GM18861 (cell line): ENCODE measurements at regions not wholly inside any gene's neighbourhood (a gene's known extent, or its start where the extent isn't known, plus 50 kb on each side); places are given as distances from the start of the nearest gene placed in this dataset.

ENCODE experiments used
- ATAC-seq: cut with Tn5 transposase; IDR thresholded peaks from one replicate; pipeline ENCODE4 v1.9.1; 2021; ENCODE audit not compliant: unreplicated experiment

DNA sequence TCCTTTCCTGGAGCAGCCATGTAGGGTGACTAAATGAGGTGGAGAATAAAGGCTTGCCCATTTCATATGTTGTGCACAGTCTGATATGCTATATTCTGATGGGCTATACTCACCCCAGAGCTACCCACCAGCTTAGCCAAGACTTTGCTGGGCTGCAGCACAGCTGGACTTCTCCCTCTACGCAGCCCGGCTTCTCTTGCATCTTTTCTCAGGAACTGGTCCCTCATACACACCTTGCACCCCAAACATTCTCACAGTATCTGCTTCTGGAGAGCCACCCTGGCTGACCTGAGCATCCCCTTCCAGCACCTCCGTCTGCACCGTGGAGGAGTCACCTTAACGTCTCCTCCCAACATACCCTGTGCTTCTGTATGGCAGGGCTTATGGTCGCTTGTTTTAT is 150.8 kb upstream of the PMEPA1 start:
- ATAC-seq = no peak

DNA sequence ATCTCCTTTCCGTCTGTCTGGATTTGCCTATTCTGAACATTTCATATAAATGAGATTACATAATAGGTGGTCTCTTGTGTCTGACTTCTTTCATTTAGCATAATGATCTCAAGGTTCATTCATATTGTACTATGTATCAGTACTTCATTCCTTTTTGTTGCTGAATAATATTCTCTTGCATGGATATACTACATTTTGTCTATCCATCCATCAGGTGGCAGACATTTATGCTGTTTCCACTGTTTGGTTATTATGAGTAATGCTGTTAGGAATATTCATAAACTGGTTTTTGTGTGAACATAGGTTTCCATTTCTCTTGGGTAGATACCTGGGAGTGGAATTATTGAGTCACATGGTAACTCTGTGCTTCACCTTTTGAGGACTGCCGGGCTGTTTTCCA is 148.2 kb upstream of the PMEPA1 start:
- no peak for ATAC-seq

DNA sequence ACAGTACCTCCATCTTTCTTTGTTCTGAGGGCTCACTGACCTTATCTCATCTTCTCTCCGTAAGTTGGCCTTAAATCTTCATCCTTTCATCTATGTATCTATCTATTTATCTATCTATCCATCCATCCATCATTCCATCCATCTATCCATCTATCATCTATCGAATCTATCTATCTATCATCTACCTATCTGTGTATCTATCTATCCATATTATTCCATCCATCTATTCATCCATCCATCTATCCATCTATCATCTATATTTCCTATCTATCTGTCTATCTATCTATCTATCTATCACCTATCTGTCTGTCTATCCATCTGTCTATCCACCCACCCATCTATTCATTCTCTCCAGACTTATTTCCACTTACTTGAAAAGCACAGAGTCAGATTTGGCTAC is 147.3 kb upstream of the PMEPA1 start:
- no peak for ATAC-seq

DNA sequence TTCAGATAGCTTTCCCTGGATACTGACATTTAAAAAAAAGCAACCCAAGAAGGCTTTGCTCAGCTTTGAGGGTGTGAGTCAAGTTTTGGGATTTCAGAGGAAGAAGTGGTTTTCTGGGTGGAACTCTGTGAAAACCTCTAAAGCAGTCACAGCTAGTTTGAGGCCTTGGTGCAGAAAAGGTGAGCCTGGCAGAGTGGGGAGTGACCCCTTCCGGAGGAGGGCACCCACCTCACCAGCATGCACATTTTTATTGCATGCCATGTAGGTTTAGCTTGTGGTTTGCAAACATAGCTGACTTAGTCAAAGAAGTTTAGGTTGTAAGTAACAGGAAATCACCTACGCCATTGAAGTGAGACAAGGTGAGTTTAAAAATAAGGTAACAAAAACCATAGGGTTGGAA is 146.8 kb upstream of the PMEPA1 start:
- ATAC-seq = no peak

DNA sequence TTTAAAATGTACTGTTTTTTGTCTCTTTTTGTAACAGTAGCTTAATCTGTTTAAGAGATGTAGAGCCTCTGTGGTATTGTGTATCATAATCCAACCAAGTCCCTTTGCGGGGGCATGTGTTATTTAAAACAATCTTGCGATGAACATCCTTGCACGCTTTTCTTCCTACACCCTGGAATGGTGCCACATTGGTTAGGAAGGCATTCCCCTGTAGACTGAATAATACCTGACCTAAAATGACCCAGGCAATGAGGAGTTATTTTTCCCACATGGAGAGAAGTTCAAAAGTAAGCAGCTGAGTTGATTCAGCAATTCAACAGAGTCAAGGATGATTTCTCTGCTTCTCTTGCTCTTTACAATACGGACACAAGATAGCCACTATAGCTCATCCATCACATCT is 142.0 kb upstream of the PMEPA1 start:
- no peak for ATAC-seq

DNA sequence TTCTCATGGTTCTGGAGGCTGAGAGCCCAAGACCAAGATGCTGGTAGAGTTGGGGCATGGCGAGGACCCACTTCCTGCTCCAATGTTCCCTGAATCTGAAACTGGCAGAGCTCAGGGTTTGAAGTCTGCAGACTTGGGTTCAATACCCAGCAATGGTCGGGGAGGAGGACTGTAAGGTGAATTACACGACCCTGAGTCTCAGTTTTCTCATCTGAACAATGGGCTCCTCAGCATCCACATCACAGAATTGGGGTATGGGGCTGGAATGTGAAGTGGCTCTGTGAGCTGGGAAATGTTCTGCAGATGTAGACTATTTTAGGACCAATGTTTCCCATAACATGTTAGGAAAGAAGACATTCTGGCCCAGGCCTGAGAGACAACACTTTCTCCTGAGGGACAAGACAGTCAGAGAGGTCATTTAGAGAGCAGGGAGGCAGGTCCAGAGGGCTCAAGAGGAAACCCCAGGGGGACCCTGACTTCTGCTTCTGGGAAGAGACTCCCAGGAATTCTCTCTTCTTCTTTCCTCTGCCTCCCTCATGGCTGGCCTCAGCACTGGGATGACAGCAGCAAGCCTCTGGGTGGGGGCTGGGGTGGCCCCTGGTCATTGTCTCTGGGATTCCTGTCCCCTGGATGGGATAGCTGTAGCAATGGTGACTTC is 141.3 kb upstream of the PMEPA1 start:
- no peak for ATAC-seq

DNA sequence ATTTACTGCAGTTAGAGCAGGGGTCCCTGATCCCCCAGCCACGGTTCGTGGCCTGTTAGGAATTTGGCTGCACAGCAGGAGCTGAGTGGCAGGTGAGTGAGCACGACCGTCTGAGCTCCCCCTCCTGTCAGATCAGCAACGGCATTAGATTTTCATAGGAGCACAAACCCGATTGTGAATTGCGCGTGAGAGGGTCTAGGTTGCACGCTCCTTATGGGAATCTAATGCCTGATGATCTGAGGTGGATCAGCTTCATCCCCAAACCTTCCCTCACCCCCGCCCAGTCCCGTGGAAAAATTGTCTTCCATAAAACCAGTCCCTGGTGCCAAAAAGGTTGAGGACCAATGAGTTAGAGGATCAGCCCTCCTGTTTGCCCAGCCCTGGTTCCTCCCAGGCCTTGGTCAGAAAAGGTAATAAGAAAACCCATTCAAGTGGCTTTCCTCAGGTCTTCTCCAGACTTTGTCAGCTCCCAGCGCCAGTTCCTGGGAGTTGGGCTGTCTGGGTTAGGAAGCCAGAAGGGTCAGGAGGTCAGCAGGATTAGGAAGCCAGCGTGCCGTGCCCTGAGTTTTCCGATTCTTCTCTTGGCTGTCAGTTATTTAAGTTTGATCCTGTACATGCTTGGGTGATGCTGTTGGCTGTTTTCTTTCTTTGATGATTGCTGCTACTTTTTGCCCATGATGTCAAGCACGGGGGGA is 139.9 kb upstream of the PMEPA1 start:
- no peak for ATAC-seq

DNA sequence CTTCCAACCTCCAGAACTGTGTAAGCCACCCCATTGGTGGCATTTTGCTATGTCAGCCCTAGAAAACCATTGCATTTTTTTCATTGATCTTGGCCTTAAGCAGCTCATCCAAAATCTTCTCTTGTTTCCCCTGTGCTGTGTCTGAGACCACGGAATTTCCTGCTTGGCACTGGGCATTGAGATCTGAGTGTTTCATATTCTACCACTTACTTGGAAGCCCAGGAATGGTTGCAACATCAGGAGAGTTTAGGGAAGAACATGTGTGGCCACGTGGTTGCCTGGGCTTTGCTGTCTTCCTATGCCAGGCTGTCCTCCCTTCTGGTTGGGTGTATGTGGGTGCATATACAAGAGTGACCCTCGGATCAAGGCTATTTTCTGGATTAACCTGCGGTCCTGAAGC is 139.3 kb upstream of the PMEPA1 start:
- ATAC-seq = no peak

DNA sequence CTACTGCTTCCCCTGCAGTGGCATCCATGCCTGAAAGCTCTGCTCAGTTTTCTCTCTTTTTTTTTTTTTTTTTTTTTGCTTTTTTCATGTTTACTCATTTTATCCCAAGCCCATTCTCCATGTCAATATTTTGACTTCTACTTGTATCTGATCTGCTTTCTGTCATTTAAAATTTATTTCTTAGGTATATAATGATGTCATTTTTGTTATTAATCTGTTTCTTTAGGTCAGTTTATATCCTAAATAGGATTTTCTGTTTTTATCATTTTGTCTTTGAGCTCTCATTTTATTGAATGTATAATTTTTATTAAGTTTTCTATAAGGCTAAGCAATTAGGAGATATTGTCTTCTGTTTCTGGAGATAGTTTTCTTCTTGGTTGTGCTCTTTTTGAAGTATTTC is 138.5 kb upstream of the PMEPA1 start:
- no peak for ATAC-seq

DNA sequence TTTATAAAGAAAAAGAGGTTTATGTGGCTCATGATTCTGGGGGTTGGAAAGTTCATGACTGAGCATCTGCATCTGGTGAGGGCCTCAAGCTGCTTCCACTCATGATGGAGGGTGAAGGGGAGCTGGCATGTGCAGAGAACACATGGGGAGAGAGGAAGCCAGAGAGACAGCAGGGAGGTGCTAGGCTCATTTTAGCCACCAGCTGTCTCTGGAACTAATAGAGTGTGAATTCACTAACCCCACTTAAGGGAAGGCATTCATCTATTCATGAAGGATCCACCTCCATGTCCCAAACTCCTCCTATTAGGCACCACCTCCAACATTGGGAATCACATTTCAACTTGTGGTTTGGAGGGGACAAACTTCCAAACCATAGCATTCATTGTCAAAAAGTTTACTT is 137.3 kb upstream of the PMEPA1 start:
- no peak for ATAC-seq

DNA sequence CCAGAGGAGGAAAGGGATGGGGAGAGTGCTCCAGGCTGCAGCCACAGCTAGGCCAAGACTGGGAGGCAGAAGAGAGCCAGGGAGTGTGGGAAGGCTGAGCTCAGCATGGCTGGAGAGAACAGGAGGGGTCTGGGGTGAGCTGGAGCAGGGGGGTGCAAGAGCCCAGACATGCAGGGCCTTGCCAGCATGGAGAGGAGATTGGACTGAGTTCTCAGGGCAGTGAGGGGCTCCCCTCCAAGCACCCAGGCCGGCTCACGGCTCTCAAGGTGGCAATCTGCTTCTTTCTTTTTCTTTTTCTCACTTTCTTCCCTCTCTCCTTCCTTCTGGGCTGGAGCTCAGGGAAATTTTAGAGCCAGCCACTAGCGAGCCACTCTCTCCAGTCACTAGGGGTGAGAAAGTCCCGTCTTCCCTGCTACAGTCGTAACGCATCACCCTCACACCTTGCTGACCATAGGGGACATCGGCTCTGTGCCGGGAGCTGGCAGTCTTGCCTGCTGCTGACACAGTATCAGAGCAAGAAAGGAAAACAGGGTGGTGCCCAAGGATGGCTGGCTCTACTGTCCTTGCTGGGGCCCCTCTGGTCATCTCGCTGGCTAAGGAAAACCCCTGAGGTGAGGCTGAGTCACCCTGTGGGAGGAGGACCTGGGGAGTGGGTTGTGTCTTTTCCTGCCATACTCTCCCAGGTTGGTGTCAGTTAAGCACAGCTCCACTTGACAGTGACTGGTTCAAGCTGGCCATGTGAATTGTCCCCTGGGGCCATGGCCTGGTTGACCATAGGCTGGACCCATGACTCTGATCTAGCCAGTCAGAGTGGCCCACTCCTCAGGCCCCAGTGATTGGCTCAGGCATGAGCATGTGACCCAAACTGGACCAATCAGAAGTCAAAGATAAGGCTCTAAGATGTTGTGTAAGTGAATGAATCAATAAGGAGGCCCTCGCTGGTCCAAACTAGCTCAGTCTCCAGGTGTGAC is 135.1 kb upstream of the PMEPA1 start:
- no peak for ATAC-seq

DNA sequence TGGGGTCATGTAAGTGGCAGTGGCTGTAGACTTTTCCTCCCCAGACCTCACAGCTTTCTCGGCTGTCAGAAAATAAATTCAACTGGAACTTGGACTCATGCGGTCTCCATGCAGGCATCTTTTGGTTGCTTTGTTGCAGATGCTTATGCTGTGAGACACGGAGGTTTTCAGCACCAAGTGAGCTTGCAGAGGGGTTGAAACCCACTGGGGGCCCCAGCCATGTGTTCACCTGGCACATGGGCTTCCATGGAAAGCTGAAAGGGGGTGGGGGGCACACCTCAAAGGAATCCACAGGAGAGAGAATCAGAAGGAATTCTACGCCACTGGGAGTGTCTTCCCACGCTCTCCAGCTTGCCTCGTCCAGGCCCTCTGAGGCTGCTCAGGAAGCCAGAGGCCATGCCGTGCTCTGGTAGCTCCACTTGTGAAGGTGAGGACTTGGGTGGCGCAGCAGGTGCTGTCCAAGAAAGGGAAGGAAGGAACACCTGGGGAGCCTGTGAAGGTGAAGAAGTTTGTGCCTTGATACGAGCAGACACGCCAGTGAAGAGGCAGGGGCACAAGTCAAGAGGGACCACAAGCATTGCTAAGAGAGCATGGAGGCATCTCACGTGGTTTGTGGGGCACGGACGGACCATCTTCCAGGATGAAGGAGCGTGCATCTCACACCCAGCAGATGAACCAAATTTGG is 134.3 kb upstream of the PMEPA1 start:
- ATAC-seq = no peak

DNA sequence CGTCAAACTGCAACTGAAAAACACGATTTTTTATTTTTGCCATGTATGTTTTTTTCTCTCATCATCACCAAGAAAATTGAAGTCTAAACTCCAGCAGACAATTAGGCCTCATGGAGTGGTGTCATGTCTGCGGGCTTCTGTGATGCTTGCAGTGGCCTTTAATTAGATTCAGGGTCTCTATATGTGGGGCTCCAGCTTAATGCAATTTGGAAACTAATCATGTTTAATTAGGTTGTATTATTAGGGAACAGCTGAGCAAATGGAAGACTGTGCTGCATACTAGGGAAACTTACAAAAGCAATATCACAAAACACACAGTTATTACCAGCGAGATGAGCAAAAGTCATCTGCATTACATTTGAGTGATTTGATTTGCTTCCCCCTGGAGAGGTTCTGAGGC is 132.9 kb upstream of the PMEPA1 start:
- ATAC-seq = no peak

DNA sequence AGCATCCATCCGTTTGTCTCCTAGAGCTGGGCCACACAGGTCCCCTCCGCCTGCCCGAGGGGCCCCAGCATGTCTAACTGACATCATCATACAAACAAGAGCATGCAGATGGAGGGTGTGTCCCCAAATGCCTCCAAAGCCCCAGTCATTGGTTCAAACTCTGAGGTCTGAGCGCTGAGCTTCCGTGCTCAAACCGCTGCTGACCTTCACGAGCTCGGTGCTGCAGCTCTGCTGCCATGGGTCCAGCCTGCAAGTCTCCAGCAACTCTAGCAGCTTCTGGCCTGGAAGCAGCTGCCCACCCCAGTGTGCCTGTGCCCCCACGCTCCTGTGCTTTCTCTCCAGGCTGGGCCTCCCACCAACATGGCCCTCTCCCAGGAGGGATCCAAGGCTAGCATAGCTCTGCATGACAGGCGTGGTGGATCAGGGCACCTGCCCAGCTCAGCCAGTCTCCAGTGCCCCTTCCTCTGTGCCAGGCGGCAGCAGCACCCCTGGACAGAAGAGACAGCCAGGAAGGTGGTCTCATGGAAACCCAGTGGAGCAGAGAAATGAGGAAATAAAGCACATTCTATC is 131.6 kb upstream of the PMEPA1 start:
- no peak for ATAC-seq

DNA sequence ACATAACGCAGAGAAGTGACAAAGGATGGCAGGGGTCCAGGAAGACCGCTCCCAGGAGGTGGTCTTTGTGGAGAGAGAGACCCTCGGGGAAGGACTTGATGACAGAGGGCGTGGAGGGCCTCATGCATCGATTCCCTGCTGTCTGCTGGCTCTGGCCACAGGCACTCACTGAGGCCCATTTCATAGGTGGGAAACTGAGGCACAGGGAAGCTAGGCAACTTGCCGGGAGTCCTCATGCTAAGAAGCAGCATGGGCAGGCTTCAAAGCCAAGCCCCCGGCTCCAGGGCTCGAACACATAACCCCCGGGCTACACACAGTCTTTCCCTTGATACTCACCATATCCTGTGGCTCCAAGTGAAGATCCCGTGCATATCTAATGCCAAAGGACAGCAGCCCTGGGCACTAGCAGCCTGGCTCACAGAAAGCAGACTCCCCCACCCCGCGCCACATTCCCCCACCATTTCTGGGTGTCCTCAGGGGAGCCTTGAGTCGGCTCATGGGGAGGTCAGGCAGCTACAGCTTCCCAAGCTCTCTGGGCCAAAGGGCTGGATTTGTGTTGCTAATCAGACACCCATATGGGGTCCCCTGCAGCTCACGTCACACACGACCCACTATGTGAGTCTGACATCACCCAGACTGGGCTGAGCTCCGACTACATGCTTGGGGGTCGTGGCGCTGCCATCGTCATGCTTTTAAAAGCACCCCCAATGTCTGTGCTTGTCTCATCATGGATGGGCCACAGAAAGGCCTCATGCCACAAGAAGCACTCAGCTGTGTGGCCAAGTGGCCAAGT is 130.9 kb upstream of the PMEPA1 start:
- no peak for ATAC-seq

DNA sequence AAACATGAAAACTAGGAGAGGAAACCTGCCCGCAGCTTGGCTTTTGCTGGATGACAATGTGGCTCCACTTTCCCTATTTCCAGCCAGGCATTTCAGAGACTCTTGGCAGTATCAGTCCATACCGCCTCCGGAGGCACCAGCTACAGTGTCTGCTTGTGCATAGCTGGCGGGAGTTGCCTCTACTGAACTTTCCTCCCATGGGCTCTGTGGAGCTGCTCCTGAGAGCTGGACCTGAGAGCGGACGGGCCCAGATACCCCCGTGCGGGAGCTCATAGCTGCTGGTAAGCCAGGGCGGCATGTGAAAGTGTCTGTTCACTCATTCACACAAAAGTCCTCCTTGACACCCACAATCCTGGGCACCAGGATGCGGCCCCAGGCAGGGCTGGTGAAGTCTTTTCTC is 130.3 kb upstream of the PMEPA1 start:
- no peak for ATAC-seq

DNA sequence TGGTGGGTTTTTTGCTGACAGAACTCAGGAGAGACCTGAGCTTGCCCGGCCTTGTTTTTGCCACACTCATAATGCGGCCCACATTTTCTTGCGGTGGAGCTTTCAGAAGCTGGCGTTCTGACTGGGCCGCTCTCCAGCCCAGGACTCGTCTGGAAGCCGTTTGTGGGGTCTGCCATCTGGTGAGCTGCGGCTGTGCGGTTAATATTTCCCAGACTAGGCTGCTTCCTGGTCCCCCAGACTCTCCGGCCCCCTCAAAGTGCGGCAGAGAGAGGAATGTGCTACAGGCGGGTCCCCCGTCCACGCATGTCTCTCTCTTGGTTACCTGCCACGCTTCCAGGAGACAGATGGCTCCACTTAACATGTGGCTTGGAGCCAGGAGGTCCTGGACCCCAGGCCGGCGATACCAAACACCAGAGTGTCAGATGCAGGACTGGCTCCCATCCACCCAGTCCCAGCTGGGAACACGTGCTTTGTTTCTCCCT is 128.9 kb upstream of the PMEPA1 start:
- no peak for ATAC-seq

DNA sequence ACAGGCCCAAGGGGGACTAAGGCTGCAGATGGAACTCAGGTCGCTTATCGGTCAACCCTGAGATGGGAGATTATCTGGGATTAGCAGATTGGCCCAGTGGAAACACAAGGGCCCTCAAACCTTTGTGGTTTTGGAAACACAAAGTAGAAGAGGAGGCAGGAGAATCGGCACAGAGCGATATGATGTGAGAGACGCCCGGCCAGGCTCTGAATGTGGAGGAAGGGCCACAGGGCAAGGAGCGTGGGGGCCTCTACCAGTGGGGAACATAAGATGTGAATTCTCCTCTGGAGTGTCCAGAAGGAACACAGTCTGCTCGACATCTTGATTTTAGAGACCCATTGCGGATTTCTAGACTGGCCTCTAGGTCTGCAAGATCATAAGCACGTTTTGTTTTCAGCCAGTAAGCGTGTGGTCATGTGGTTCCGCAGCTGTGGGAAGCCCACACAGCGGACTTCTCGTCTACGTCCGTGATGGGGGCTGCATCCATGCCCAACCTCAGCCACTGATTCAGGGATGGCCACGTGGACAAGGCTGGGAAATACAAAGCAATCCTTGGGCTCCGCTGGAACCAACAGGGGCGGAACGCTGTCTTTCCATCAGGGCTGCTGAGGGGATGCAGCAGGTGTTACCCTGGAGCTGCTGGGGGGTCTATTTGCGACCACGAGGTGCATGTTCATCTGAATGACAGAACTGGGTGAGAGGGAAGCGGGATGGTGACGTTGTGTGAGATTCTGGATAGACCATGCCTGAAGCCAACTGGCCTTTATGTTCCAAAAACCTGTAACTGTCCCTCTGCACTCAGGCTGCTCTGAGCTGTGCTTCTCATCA is 127.6 kb upstream of the PMEPA1 start:
- ATAC-seq = no peak
